ENCODE measurements at regions not wholly inside any gene's neighbourhood (a gene's known extent, or its start where the extent isn't known, plus 50 kb on each side); places are given as distances from the start of the nearest gene placed in this dataset.
"Not testable (repeated sequence)": the region's sequence is repeated elsewhere in the genome, so short reads cannot be mapped to it uniquely, and the experiment has no call there.

GRCh38 chrX:87972121-87972520 lies 454.5 kb downstream of the KLHL4 start:
- not testable (repeated sequence) for TF ChIP-seq SIN3A (IDR thresholded peaks at IDR 0.05; ENCODE audit: borderline replicate concordance, insufficient read depth, low read depth, low read length); POLR2AphosphoS5 (IDR thresholded peaks at IDR 0.05; ENCODE audit: low read depth, low read length); TCF7L2 (IDR thresholded peaks at IDR 0.05; ENCODE audit: low read depth, low read length)
- TF ChIP-seq, protein P1, sequence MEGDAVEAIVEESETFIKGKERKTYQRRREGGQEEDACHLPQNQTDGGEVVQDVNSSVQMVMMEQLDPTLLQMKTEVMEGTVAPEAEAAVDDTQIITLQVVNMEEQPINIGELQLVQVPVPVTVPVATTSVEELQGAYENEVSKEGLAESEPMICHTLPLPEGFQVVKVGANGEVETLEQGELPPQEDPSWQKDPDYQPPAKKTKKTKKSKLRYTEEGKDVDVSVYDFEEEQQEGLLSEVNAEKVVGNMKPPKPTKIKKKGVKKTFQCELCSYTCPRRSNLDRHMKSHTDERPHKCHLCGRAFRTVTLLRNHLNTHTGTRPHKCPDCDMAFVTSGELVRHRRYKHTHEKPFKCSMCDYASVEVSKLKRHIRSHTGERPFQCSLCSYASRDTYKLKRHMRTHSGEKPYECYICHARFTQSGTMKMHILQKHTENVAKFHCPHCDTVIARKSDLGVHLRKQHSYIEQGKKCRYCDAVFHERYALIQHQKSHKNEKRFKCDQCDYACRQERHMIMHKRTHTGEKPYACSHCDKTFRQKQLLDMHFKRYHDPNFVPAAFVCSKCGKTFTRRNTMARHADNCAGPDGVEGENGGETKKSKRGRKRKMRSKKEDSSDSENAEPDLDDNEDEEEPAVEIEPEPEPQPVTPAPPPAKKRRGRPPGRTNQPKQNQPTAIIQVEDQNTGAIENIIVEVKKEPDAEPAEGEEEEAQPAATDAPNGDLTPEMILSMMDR (IDR thresholded peaks at IDR 0.05), result not testable (repeated sequence)
- TF ChIP-seq, protein P2, sequence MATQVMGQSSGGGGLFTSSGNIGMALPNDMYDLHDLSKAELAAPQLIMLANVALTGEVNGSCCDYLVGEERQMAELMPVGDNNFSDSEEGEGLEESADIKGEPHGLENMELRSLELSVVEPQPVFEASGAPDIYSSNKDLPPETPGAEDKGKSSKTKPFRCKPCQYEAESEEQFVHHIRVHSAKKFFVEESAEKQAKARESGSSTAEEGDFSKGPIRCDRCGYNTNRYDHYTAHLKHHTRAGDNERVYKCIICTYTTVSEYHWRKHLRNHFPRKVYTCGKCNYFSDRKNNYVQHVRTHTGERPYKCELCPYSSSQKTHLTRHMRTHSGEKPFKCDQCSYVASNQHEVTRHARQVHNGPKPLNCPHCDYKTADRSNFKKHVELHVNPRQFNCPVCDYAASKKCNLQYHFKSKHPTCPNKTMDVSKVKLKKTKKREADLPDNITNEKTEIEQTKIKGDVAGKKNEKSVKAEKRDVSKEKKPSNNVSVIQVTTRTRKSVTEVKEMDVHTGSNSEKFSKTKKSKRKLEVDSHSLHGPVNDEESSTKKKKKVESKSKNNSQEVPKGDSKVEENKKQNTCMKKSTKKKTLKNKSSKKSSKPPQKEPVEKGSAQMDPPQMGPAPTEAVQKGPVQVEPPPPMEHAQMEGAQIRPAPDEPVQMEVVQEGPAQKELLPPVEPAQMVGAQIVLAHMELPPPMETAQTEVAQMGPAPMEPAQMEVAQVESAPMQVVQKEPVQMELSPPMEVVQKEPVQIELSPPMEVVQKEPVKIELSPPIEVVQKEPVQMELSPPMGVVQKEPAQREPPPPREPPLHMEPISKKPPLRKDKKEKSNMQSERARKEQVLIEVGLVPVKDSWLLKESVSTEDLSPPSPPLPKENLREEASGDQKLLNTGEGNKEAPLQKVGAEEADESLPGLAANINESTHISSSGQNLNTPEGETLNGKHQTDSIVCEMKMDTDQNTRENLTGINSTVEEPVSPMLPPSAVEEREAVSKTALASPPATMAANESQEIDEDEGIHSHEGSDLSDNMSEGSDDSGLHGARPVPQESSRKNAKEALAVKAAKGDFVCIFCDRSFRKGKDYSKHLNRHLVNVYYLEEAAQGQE (IDR thresholded peaks at IDR 0.05; ENCODE audit: insufficient read depth in 1 of 2, low read depth in 2 of 2, low read length in 1 of 2), result not testable (repeated sequence)

Data from Panc1 (cell line).